ENCODE measurements at regions not wholly inside any gene's neighbourhood (a gene's known extent, or its start where the extent isn't known, plus 50 kb on each side); places are given as distances from the start of the nearest gene placed in this dataset.

DNA sequence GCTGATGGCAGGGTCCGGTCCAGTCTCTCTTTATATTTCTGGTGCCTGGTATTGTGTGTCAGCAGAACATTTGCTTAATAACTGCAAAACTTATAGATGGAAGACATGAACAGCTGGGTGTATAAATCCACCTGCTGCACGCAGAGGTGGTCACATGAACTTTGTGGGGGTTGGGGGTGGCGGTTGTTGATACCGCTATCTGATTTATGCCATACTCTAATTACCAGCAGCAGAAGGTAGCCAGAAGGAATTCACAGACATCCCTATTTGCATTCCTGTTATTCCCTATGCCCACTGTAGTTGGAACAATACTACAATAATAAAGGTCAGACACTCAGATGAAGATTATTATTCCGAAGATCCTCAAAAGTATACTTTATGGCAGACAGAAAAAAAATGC is 121.6 kb upstream of the PUDP start:
- no peak for DNase-seq

DNA sequence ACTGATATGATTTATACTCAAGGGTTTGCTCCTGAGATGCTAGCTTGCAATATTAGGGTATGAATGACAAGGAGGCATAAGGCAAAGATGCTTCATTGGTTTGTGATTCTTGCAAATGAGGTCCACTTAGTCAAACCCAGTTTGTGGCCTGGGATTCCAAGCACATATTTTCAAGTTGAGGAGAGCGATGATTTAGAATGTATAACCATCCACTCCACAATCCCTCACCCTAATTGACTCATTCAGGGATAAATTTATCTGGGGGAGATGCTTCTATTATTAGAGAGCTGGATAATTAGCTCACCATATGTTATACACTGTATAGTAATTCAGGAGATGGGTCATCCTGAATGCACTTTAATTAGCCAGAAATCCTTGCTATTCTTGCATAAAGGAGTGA is 118.3 kb upstream of the PUDP start:
- no peak for DNase-seq

GRCh38 chrX:7264399-7264798 is 116.4 kb upstream of the PUDP start:
- DNase-seq: no peak

DNA sequence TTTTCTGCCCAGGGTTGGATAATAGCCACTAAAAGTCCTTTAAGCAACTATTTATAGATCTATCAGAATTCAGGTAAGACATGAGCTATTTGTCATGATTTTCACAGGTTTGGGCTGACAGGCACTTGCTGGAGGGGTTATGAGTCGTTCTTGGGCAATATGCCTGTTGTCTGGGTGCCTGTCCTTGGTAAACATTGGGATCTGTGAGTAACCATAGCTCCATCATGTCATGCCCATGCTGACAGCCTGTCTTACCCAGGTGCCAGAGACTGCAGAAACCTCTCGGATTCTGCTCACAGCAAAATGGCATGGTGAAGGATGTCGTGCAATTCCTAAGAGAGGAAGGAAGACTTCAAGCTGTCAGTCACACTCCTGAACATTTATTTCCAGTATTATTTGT is 116.0 kb upstream of the PUDP start:
- DNase-seq: no peak

GRCh38 chrX:7263330-7263729 is 115.4 kb upstream of the PUDP start:
- DNase-seq: no peak

GRCh38 chrX:7262551-7262950 is 114.6 kb upstream of the PUDP start:
- DNase-seq: no peak

DNA sequence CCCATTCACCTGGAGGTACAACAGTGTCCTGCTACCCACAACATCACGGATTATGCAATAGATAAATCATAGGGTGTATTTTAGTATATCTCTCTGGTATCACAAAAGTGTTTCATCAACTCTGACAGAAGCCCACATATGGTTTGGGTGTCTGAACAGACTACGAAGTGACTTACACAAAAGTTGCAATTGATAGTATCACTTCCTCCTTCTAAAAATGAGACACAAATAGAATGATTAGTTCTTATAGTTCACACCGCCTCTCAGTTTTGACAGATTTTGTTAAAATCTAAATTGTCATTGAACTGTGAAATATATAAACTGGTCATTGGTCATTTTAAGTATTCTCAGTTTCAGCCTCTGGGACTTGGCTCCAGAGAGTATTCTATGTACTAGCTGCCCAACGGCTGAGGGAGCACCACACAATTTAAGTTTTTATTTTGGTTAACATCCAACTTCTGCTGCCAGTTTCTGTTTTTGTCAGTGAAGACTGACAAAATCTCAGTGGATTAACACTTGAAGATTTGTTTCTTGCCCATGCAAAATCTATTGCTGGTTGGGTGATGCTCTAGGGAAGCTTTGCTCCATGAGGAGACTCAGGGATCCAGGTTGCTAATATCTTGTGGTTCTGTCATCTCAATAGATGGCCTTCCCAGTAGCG is 113.8 kb upstream of the PUDP start:
- DNase-seq: no peak

GRCh38 chrX:7254144-7254543 is 106.2 kb upstream of the PUDP start:
- no peak for DNase-seq

DNA sequence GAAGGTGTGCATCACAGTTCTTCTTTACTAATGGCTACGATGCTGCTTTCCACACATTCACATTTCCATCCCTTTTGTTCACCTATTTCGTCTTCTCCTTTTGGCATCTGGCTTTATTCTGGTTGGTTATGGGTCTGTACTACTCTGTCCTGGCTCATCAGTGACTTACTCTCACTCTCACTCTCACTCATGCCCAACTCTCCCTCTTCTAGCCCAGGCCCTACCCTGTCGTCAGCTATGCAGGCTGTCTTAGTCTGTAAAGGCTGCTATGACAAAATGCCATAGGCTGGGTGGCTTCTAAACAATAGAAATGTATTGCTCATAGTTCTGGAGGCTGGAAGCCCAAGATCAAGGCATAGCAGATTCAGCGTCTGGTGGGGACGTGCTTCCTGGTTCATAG is 105.6 kb upstream of the PUDP start:
- DNase-seq: no peak

GRCh38 chrX:7252013-7252610 is 104.2 kb upstream of the PUDP start:
- no peak for DNase-seq

GRCh38 chrX:7247346-7247745 is 99.4 kb upstream of the PUDP start:
- DNase-seq: no peak

GRCh38 chrX:7244405-7244804 is 96.5 kb upstream of the PUDP start:
- no peak for DNase-seq

DNA sequence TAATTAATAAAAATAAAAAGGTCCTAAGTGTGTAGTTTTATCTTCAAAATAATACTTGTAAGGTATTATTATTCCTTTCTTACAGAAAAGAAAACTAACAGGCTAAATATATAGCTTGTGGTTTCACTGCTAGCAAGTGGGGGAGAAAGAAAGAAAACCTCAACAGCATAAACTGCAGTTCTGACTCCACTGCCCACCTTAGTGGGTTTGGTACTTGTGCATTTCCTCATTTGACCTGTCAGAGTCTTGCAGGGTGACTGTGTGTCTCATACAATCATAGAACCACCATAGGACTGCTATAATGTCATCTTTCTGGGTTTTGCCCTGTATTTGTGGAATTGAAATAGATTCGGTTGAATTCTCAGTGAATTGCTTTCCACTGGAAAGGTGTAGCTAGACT is 94.7 kb upstream of the PUDP start:
- no peak for DNase-seq

GRCh38 chrX:7240929-7241328 is 93.0 kb upstream of the PUDP start:
- no peak for DNase-seq

DNA sequence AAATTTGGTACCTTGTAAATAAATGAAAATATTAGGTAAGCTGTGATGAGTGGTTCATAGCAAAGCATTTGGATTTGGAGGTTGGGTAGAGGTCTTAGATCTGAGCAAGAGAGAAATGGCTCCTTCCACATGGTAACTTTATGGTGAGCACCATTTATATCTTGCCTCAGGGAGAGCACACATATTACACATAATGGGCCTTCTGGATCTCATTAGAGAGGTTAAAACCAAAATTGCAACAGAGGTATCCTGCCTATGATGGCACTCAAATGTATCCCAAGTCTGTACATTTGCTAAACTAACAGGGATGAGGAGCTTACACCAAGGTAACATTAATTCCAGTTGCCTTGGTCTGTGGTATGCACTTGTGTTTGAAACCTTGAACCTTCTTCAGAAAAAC is 87.1 kb upstream of the PUDP start:
- DNase-seq: no peak

GRCh38 chrX:7233580-7234406 is 85.8 kb upstream of the PUDP start:
- no peak for DNase-seq

GRCh38 chrX:7228226-7228625 is 80.3 kb upstream of the PUDP start:
- DNase-seq: no peak

DNA sequence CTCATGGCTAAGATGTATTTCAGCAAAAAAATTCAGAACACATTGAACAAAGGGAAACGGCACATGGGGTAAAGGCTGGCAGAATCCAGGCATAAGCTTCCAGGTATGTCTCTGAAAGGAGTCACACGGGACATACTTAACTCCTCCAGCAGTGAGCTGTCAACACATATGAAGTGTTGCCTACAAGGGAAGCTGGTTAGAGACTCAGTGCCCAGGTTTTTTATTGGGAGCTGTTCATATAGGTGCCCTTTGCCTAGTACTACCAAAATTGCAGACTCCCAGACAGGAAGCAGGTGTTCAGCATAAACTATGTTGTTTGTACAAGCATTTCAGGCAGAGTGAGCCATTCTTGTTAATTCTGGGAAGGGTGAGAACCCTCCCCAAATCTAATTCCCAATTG is 77.4 kb upstream of the PUDP start:
- no peak for DNase-seq

DNA sequence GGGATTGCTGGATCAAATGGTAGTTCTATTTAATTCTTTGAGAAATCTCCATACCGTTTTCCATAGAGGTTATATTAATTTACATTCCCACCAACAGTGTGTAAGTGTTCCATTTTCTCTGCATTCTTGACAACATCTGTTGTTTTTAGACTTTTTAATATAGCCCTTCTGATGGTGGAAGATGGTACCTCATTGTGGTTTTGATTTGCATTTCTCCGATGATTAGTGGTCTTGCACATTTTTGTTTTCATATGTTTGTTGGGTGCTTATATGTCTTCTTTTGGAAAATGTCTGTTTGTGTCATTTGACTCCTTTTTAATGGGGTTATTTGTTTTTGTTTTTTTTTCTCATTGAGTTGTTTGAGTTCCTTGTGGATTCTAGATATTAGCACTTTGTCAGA is 75.3 kb upstream of the PUDP start:
- no peak for DNase-seq

GRCh38 chrX:7220121-7220520 is 72.2 kb upstream of the PUDP start:
- no peak for DNase-seq

DNA sequence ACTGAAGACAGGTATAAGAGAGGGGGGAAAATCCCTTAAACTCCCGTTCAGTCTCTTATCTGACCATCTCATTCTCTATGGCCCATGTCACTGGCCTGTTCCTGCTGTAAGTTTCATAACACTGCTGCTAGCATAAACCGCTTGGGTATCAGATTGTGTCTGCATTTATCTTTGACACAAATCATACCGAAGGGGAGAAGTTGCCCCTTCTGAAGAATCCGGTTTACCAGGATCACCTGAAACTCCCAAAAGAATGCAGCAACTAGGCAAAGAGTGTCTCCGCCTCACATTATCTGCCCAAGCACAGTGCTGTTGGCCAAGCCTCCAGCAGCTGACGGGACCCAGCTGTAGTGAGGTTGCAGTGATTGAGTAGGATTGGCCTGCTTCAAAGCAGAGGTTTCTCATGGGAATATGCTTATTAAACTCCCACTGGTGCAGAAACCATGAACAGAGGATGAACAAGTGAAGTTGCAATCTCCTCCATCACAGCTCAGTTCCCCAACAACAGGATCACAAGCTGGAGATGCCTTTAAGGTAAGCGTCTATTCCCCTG is 71.3 kb upstream of the PUDP start:
- no peak for DNase-seq

DNA sequence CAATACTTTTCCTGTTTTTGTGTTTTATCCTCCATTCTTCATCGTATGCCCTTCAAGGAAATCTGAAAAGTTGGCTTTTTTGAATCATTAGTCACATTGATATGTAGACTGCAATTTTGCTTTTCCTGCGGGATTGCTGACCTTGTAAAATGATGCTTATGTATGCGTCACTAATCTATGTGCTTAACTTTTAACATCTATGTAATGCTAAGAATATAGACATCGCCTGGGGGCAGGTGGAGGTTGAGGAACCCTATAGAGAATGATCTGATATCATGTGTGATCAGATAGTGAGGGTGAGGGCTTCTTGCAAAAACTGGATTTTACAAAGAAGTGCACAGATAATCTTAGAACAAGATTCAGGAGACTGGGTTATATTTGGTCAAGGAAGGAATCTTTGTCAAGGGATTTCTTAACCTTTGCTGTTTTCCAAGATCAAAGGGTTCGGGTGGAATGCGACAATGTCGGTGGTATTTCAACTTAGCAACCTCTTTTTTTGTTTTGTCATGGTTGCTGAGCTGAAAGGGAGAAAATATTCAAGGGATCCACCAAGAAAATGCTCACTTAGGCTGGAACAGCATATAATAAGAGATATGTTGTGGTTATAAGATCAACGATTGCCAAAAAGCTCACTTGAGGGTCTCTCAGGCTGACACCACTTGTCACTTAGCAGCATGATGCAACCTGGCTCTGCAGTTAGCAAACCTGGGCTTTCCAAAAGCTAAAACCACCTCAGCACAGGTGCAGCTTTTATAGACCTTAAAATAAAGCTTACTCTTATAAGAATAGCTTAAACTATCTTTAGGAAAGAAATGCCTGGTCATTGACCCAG is 70.6 kb upstream of the PUDP start:
- no peak for DNase-seq

GRCh38 chrX:7216981-7217587 is 69.1 kb upstream of the PUDP start:
- DNase-seq: no peak
